ENCODE measurements at regions not wholly inside any gene's neighbourhood (a gene's known extent, or its start where the extent isn't known, plus 50 kb on each side); places are given as distances from the start of the nearest gene placed in this dataset.

GRCh38 chr7:106358103-106358663 is 73.4 kb upstream of the NAMPT start:
- H3K4me3 ChIP-seq (ENCODE audit: low read depth, low read length): no peak overlapping the region
- H3K4me1 ChIP-seq: no peaks in the 10 kb centered on the region
- no peaks in the 10 kb centered on the region for H3K36me3 ChIP-seq
- peaks cover 3% of the 10 kb centered on the region; the same call in 1 of the 2 replicates for H3K27me3 ChIP-seq
- TF ChIP-seq CTCF (IDR thresholded peaks at IDR 0.05; ENCODE audit: low read depth, low read length): no peak
- no peaks in the 10 kb centered on the region; the same call in 1 of the 2 replicates for H3K9me3 ChIP-seq
- DNase-seq: no peak

- Histone ChIP-seq H3K4me3 (ENCODE audit: low read depth, low read length) (no peak overlapping the region), H3K27me3 (peaks cover 3% of the 10 kb centered on the region; the same call in 1 of the 2 replicates), H3K4me1 (no peaks in the 10 kb centered on the region), H3K36me3 (no peaks in the 10 kb centered on the region), H3K9me3 (no peaks in the 10 kb centered on the region; the same call in 1 of the 2 replicates)
- TF ChIP-seq CTCF (IDR thresholded peaks at IDR 0.05; ENCODE audit: low read depth, low read length): no peak
- DNase-seq: no peak
These were observed 72.9 kb upstream of the NAMPT start for GRCh38 chr7:106357675-106358074.

- H3K4me1 ChIP-seq: no peaks in the 10 kb centered on the region
- TF ChIP-seq CTCF (IDR thresholded peaks at IDR 0.05; ENCODE audit: low read depth, low read length): peak; percentile 44
- no peak overlapping the region; the same call in 1 of the 2 replicates for H3K4me3 ChIP-seq (ENCODE audit: low read depth, low read length)
- H3K9me3 ChIP-seq: no peaks in the 10 kb centered on the region; the same call in none of the 2 replicates
- peaks cover 2% of the 10 kb centered on the region; the same call in 1 of the 2 replicates for H3K27me3 ChIP-seq
- no peaks in the 10 kb centered on the region for H3K36me3 ChIP-seq
- DNase-seq: peak; percentile 53
These were observed 70.0 kb upstream of the NAMPT start for GRCh38 chr7:106354822-106355221.

GRCh38 chr7:106353944-106354343 is 69.2 kb upstream of the NAMPT start:
- no peaks in the 10 kb centered on the region; the same call in 1 of the 2 replicates for H3K27me3 ChIP-seq
- no peak overlapping the region for H3K4me3 ChIP-seq (ENCODE audit: low read depth, low read length)
- H3K36me3 ChIP-seq: no peaks in the 10 kb centered on the region
- no peak for DNase-seq
- no peaks in the 10 kb centered on the region for H3K4me1 ChIP-seq
- TF ChIP-seq CTCF (IDR thresholded peaks at IDR 0.05; ENCODE audit: low read depth, low read length): no peak
- no peaks in the 10 kb centered on the region; the same call in none of the 2 replicates for H3K9me3 ChIP-seq

- no peaks in the 10 kb centered on the region; the same call in none of the 2 replicates for H3K9me3 ChIP-seq
- TF ChIP-seq CTCF (IDR thresholded peaks at IDR 0.05; ENCODE audit: low read depth, low read length): no peak
- no peaks in the 10 kb centered on the region for H3K36me3 ChIP-seq
- no peak overlapping the region for H3K4me3 ChIP-seq (ENCODE audit: low read depth, low read length)
- peaks cover 3% of the 10 kb centered on the region; the same call in 1 of the 2 replicates for H3K27me3 ChIP-seq
- no peaks in the 10 kb centered on the region for H3K4me1 ChIP-seq
- DNase-seq: no peak
These were observed 63.4 kb upstream of the NAMPT start for GRCh38 chr7:106348231-106348630.

GRCh38 chr7:106347229-106347833 is 62.5 kb upstream of the NAMPT start:
- no peak for DNase-seq
- no peaks in the 10 kb centered on the region for H3K4me1 ChIP-seq
- H3K27me3 ChIP-seq: peaks cover 3% of the 10 kb centered on the region; the same call in 1 of the 2 replicates
- H3K9me3 ChIP-seq: no peaks in the 10 kb centered on the region; the same call in none of the 2 replicates
- TF ChIP-seq CTCF (IDR thresholded peaks at IDR 0.05; ENCODE audit: low read depth, low read length): no peak
- no peak overlapping the region for H3K4me3 ChIP-seq (ENCODE audit: low read depth, low read length)
- no peaks in the 10 kb centered on the region for H3K36me3 ChIP-seq
